ENCODE measurements at regions not wholly inside any gene's neighbourhood (a gene's known extent, or its start where the extent isn't known, plus 50 kb on each side); places are given as distances from the start of the nearest gene placed in this dataset.

DNA sequence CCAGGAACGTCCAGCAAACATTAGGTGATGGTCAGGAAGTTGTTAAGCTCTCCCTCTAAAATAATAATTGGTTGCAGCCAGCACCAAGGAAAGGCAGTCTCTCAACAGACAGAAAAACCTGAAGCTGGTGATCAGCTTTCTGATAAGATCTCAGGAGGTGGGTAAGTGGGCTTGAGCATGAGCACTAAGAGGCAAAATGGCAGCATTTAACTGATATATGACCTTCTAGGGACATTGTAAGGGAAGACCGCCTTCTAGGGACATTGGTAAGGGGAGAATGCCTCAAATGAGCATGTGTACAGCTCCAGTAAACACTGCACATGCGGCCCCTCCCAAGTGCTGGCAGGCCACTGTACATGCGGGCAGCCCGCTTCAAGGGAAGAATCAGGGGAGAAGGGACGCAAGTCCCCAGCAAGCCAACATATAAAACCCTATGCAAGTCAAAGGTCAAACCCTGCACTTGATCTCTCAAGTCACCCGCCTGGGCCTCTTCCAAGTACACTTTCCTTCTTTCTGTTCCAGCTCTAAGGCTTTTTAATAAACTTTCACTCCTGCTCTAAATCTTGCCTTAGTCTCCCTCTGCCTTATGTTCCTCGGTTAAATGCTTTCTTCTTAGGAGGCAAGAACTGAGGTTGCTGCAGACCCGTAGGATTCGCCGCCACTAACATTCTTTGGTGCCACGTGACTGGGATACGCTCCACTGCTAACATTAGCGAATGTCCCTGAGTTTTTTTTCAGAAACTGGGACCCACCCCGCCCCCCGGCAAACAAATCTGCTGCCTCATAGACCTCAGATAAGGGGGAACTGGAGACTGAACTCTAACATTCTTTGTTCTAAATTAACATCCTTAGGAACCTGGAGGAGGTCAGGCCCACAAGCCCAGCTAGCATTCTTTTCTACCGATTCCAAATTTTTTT is 463.8 kb downstream of the LPIN1 start:
- Histone ChIP-seq H3K36me3 (ENCODE audit: control insufficient read depth in 1 of 2, insufficient read depth in 2 of 2, low read length in 2 of 2) (no peaks in the 10 kb centered on the region), H3K9me2 (ENCODE audit: insufficient read depth) (no peaks in the 10 kb centered on the region), H3K4me3 (replicated peaks in 1 of 2; ENCODE audit: low read depth in 1 of 2, low read length in 2 of 2) (no peak overlapping the region), H3K9ac (ENCODE audit: low read length) (no peak overlapping the region), H4K20me1 (ENCODE audit: insufficient read depth) (no peaks in the 10 kb centered on the region), H3K4me1 (ENCODE audit: control insufficient read depth in 1 of 2, insufficient read depth in 2 of 2, low read length in 2 of 2) (no peaks in the 10 kb centered on the region), H3K27ac (ENCODE audit: low read depth, low read length) (no peak overlapping the region), H3K9me3 (ENCODE audit: control insufficient read depth in 1 of 2, insufficient read depth in 1 of 2, low read depth in 1 of 2, low read length in 2 of 2) (no peaks in the 10 kb centered on the region), H3K79me2 (ENCODE audit: insufficient read depth, low read length) (no peaks in the 10 kb centered on the region), H3K27me3 (ENCODE audit: insufficient read depth, low read length) (no peaks in the 10 kb centered on the region), H2AFZ (ENCODE audit: low read depth, low read length, poor library complexity, severe bottlenecking) (no peak overlapping the region), H3K4me2 (ENCODE audit: low read length) (no peak overlapping the region)
- ATAC-seq (no peak), DNase-seq (ENCODE audit: low read depth, low spot score) (no peak)
- POLR2A ChIA-PET, result no interaction called here
- TF ChIP-seq CTCF (IDR thresholded peaks at IDR 0.05 in 2 of 3, conservative IDR thresholded peaks at IDR 0.05 in 1 of 3; ENCODE audit: borderline replicate concordance in 1 of 3, insufficient read depth in 1 of 3, low read depth in 2 of 3, low read length in 2 of 3) (no peak), SRF (IDR thresholded peaks at IDR 0.05; ENCODE audit: low read depth) (no peak), CEBPB (IDR thresholded peaks at IDR 0.05; ENCODE audit: low read depth) (no peak), YY1 (IDR thresholded peaks at IDR 0.05; ENCODE audit: extremely low read depth, insufficient replicate concordance, low read depth, low read length) (no peak), MAX (IDR thresholded peaks at IDR 0.05) (no peak), SIN3A (IDR thresholded peaks at IDR 0.05; ENCODE audit: low read depth) (no peak)
- RAD21 ChIA-PET (ENCODE audit: low non-redundant PET in 1 of 2, low total read pairs in 2 of 2, uncharacterized antibody in 2 of 2, unreplicated experiment in 2 of 2), result no interaction called here
- BruUV-seq (replicated peaks), result no TSS peak
- intact Hi-C loops (cut with micrococcal nuclease), result no loop called here
- CTCF ChIA-PET, result no interaction called here
